Right ventricle myocardium inferior (tissue), 1 donor: ENCODE measurements at regions not wholly inside any gene's neighbourhood (a gene's known extent, or its start where the extent isn't known, plus 50 kb on each side); places are given as distances from the start of the nearest gene placed in this dataset.
A peak's percentile ranks its signal among the peaks of the same experiment; 100 is the strongest.

ENCODE experiments used
- ATAC-seq: fragments of 200-7000 bp; cut with Tn5 transposase; one replicate; pipeline ENCODE4 v1.9.1; 2020; ENCODE audit warnings: mild to moderate bottlenecking, moderate library complexity
- DNase-seq: peaks from one replicate; pipeline ENCODE4 v3.0.0; 2021; ENCODE audit errors: missing footprints
- intact Hi-C: fragments of 100-400 bp; cut with DNase I; formaldehyde crosslinking; loops from one replicate; pipeline ENCODE4 v1.11.0; 2022
- donor health status: DM: no; HTN: yes; CAD: no; lungs with severe emphysema.

- intact Hi-C loops = no loop called here
- no peak for ATAC-seq
- DNase-seq = peak; percentile 26
These were observed 173.5 kb downstream of the INHBB start for GRCh38 chr2:120519469-120519868.

- intact Hi-C loops = no loop called here
- DNase-seq (peak; percentile 5), ATAC-seq (no peak)
These were observed 174.5 kb downstream of the INHBB start for GRCh38 chr2:120520454-120520853.

GRCh38 chr2:120520929-120521912 lies 175.3 kb downstream of the INHBB start:
- DNase-seq = peak; percentile 53
- intact Hi-C loops = no loop called here
- ATAC-seq = peak; percentile 43

GRCh38 chr2:120522151-120522751 lies 176.3 kb downstream of the INHBB start:
- ATAC-seq (peak; percentile 44), DNase-seq (peak; percentile 62)
- intact Hi-C loops = no loop called here

GRCh38 chr2:120523766-120524165 lies 177.8 kb downstream of the INHBB start:
- ATAC-seq (no peak), DNase-seq (peak; percentile 1)
- intact Hi-C loops = no loop called here

- ATAC-seq (no peak), DNase-seq (peak; percentile 9)
- intact Hi-C loops = no loop called here
These were observed 178.2 kb downstream of the INHBB start for GRCh38 chr2:120524174-120524573.

- ATAC-seq = no peak
- intact Hi-C loops = no loop called here
- DNase-seq = peak; percentile 73
These were observed 179.4 kb downstream of the INHBB start for GRCh38 chr2:120525056-120526046.

GRCh38 chr2:120526047-120526562 lies 180.2 kb downstream of the INHBB start:
- ATAC-seq (no peak), DNase-seq (no peak)
- intact Hi-C loops = no loop called here

GRCh38 chr2:120526997-120527945 lies 181.3 kb downstream of the INHBB start:
- DNase-seq (no peak), ATAC-seq (no peak)
- intact Hi-C loops = no loop called here

GRCh38 chr2:120528051-120528692 lies 182.2 kb downstream of the INHBB start:
- DNase-seq = no peak
- intact Hi-C loops = no loop called here

GRCh38 chr2:120528693-120529076 lies 182.7 kb downstream of the INHBB start:
- DNase-seq (no peak), ATAC-seq (no peak)
- intact Hi-C loops = no loop called here

More at GRCh38 chr2:120528051-120528692, 182.2 kb downstream of the INHBB start:
- ATAC-seq = no peak

- DNase-seq = no peak
- ATAC-seq = no peak
These were observed 184.8 kb downstream of the INHBB start for GRCh38 chr2:120530781-120531180.

GRCh38 chr2:120531365-120531764 lies 185.4 kb downstream of the INHBB start:
- intact Hi-C loops = no loop called here
- DNase-seq (no peak), ATAC-seq (no peak)

More at GRCh38 chr2:120530781-120531180, 184.8 kb downstream of the INHBB start:
- intact Hi-C loops = no loop called here

GRCh38 chr2:120531863-120532600 lies 186.1 kb downstream of the INHBB start:
- intact Hi-C loops = no loop called here
- peak; percentile 73 for ATAC-seq
- no peak for DNase-seq

- DNase-seq (no peak), ATAC-seq (no peak)
- intact Hi-C loops = no loop called here
These were observed 187.7 kb downstream of the INHBB start for GRCh38 chr2:120533625-120534024.

- ATAC-seq (no peak), DNase-seq (no peak)
- intact Hi-C loops = no loop called here
These were observed 188.5 kb downstream of the INHBB start for GRCh38 chr2:120534457-120534856.
